ENCODE measurements at regions not wholly inside any gene's neighbourhood (a gene's known extent, or its start where the extent isn't known, plus 50 kb on each side); places are given as distances from the start of the nearest gene placed in this dataset.
"Not testable (repeated sequence)": the region's sequence is repeated elsewhere in the genome, so short reads cannot be mapped to it uniquely, and the experiment has no call there.

- Histone ChIP-seq H3K36me3 (ENCODE audit: control insufficient read depth in 2 of 2, insufficient read depth in 2 of 2, low read length in 2 of 2) (no peaks in the 10 kb centered on the region), H3K4me3 (ENCODE audit: low read length in 2 of 2) (no peak overlapping the region)
Measured at GRCh38 chr10:20659225-20659624, 237.9 kb downstream of the NEBL start.

GRCh38 chr10:20658158-20658557 is 239.0 kb downstream of the NEBL start:
- Histone ChIP-seq H3K36me3 (ENCODE audit: control insufficient read depth in 2 of 2, insufficient read depth in 2 of 2, low read length in 2 of 2) (no peaks in the 10 kb centered on the region), H3K4me1 (ENCODE audit: control insufficient read depth, insufficient read depth, low read length) (no peaks in the 10 kb centered on the region), H3K27me3 (ENCODE audit: control insufficient read depth in 1 of 2, insufficient read depth in 2 of 2, low read length in 2 of 2) (no peaks in the 10 kb centered on the region), H3K9me3 (ENCODE audit: control insufficient read depth in 2 of 2, low read length in 2 of 2) (no peaks in the 10 kb centered on the region), H3K9ac (ENCODE audit: low read length in 2 of 2) (no peak overlapping the region), H3K4me3 (ENCODE audit: low read length in 2 of 2) (no peak overlapping the region), H3K27ac (ENCODE audit: low read length) (no peak overlapping the region)

More at GRCh38 chr10:20659225-20659624, 237.9 kb downstream of the NEBL start:
- Histone ChIP-seq H3K9ac (ENCODE audit: low read length in 2 of 2) (no peak overlapping the region), H3K27ac (ENCODE audit: low read length) (no peak overlapping the region), H3K27me3 (ENCODE audit: control insufficient read depth in 1 of 2, insufficient read depth in 2 of 2, low read length in 2 of 2) (no peaks in the 10 kb centered on the region), H3K4me1 (ENCODE audit: control insufficient read depth, insufficient read depth, low read length) (no peaks in the 10 kb centered on the region), H3K9me3 (ENCODE audit: control insufficient read depth in 2 of 2, low read length in 2 of 2) (no peaks in the 10 kb centered on the region)

- Histone ChIP-seq H3K9ac (ENCODE audit: low read length in 2 of 2) (no peak overlapping the region), H3K27ac (ENCODE audit: low read length) (no peak overlapping the region), H3K4me3 (ENCODE audit: low read length in 2 of 2) (no peak overlapping the region), H3K4me1 (ENCODE audit: control insufficient read depth, insufficient read depth, low read length) (no peaks in the 10 kb centered on the region), H3K27me3 (ENCODE audit: control insufficient read depth in 1 of 2, insufficient read depth in 2 of 2, low read length in 2 of 2) (no peaks in the 10 kb centered on the region), H3K9me3 (ENCODE audit: control insufficient read depth in 2 of 2, low read length in 2 of 2) (no peaks in the 10 kb centered on the region), H3K36me3 (ENCODE audit: control insufficient read depth in 2 of 2, insufficient read depth in 2 of 2, low read length in 2 of 2) (no peaks in the 10 kb centered on the region)
Measured at GRCh38 chr10:20656886-20657285, 240.2 kb downstream of the NEBL start.

- H3K27ac ChIP-seq (ENCODE audit: low read length); H3K9ac ChIP-seq (ENCODE audit: low read length in 2 of 2); H3K9me3 ChIP-seq (ENCODE audit: control insufficient read depth in 2 of 2, low read length in 2 of 2); H3K4me3 ChIP-seq (ENCODE audit: low read length in 2 of 2); H3K27me3 ChIP-seq (ENCODE audit: control insufficient read depth in 1 of 2, insufficient read depth in 2 of 2, low read length in 2 of 2); H3K4me1 ChIP-seq (ENCODE audit: control insufficient read depth, insufficient read depth, low read length); H3K36me3 ChIP-seq (ENCODE audit: control insufficient read depth in 2 of 2, insufficient read depth in 2 of 2, low read length in 2 of 2): not testable (repeated sequence)
Measured at GRCh38 chr10:20652424-20652823, 244.7 kb downstream of the NEBL start.

- Histone ChIP-seq H3K27me3 (ENCODE audit: control insufficient read depth in 1 of 2, insufficient read depth in 2 of 2, low read length in 2 of 2) (no peaks in the 10 kb centered on the region), H3K36me3 (ENCODE audit: control insufficient read depth in 2 of 2, insufficient read depth in 2 of 2, low read length in 2 of 2) (no peaks in the 10 kb centered on the region), H3K4me1 (ENCODE audit: control insufficient read depth, insufficient read depth, low read length) (no peaks in the 10 kb centered on the region), H3K9me3 (ENCODE audit: control insufficient read depth in 2 of 2, low read length in 2 of 2) (no peaks in the 10 kb centered on the region), H3K9ac (ENCODE audit: low read length in 2 of 2) (no peak overlapping the region), H3K4me3 (ENCODE audit: low read length in 2 of 2) (no peak overlapping the region), H3K27ac (ENCODE audit: low read length) (no peak overlapping the region)
Measured at GRCh38 chr10:20648263-20648874, 248.7 kb downstream of the NEBL start.

DNA sequence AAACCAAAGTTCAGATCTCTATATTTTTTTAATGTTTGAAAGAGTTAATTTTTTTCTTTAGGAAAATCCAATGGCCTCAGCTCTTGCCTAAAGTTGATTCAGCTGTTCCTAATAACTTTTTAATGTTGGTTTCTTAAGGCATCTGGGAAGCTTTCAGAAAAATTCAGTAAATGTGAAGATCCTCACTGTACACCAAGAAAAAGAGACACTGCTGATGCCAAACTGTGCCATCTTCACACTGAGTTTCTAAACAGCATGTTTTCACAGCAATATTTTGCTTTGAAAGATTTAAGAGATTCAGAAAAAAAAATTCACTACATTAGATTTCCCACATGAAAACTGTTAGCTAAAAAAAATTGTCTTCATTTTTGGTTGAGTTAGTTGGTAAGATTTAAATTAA is 249.4 kb downstream of the NEBL start:
- Histone ChIP-seq H3K9ac (ENCODE audit: low read length in 2 of 2) (no peak overlapping the region), H3K27me3 (ENCODE audit: control insufficient read depth in 1 of 2, insufficient read depth in 2 of 2, low read length in 2 of 2) (no peaks in the 10 kb centered on the region), H3K4me1 (ENCODE audit: control insufficient read depth, insufficient read depth, low read length) (no peaks in the 10 kb centered on the region), H3K4me3 (ENCODE audit: low read length in 2 of 2) (no peak overlapping the region), H3K9me3 (ENCODE audit: control insufficient read depth in 2 of 2, low read length in 2 of 2) (no peaks in the 10 kb centered on the region), H3K27ac (ENCODE audit: low read length) (no peak overlapping the region), H3K36me3 (ENCODE audit: control insufficient read depth in 2 of 2, insufficient read depth in 2 of 2, low read length in 2 of 2) (no peaks in the 10 kb centered on the region)

DNA sequence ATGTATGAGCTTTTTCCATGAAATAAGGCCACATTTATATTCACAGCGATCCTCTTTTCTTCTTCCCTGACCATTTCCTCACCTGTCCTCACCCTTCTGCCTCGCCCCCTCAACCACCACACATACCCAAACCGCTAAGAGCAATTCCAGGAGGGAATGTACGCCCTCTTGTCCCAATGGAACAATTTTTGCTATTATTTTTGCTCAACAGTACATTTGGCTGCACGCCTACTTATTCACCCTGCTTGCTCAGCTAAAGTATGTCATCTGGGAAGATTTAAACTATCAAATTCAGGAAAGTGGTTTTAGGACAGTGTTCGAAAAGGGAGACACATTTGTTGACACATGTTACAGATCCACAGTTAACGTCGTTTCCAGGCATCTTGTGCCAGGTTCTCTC is 252.7 kb downstream of the NEBL start:
- Histone ChIP-seq H3K9ac (ENCODE audit: low read length in 2 of 2) (no peak overlapping the region), H3K36me3 (ENCODE audit: control insufficient read depth in 2 of 2, insufficient read depth in 2 of 2, low read length in 2 of 2) (no peaks in the 10 kb centered on the region), H3K4me1 (ENCODE audit: control insufficient read depth, insufficient read depth, low read length) (no peaks in the 10 kb centered on the region), H3K9me3 (ENCODE audit: control insufficient read depth in 2 of 2, low read length in 2 of 2) (no peaks in the 10 kb centered on the region), H3K27ac (ENCODE audit: low read length) (no peak overlapping the region), H3K4me3 (ENCODE audit: low read length in 2 of 2) (no peak overlapping the region), H3K27me3 (ENCODE audit: control insufficient read depth in 1 of 2, insufficient read depth in 2 of 2, low read length in 2 of 2) (no peaks in the 10 kb centered on the region)

- Histone ChIP-seq H3K36me3 (ENCODE audit: control insufficient read depth in 2 of 2, insufficient read depth in 2 of 2, low read length in 2 of 2) (no peaks in the 10 kb centered on the region), H3K27ac (ENCODE audit: low read length) (no peak overlapping the region), H3K9me3 (ENCODE audit: control insufficient read depth in 2 of 2, low read length in 2 of 2) (no peaks in the 10 kb centered on the region)
Measured at GRCh38 chr10:20641605-20642004, 255.5 kb downstream of the NEBL start.

DNA sequence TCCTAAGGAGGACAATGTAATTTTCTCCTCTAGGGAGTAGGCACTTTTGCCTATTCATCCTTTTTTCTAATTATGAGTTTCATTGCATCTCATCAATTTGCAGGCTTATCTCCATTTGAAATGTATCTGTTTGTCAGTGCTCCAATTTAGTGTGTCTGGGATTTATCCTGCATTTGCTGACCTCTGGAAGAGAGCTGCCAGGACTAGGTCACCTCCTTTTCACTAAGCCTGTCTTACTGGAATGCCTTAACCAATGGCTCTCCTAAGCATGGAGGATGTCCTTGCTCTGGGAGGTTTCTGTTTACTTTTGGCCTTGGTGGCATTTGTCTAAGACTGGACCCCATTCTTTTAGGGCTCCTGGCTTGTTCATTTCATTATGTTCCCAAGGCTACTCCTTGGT is 261.5 kb downstream of the NEBL start:
- Histone ChIP-seq H3K36me3 (ENCODE audit: control insufficient read depth in 2 of 2, insufficient read depth in 2 of 2, low read length in 2 of 2) (no peaks in the 10 kb centered on the region), H3K9ac (ENCODE audit: low read length in 2 of 2) (no peak overlapping the region), H3K27me3 (ENCODE audit: control insufficient read depth in 1 of 2, insufficient read depth in 2 of 2, low read length in 2 of 2) (no peaks in the 10 kb centered on the region), H3K4me3 (ENCODE audit: low read length in 2 of 2) (no peak overlapping the region), H3K27ac (ENCODE audit: low read length) (no peak overlapping the region), H3K9me3 (ENCODE audit: control insufficient read depth in 2 of 2, low read length in 2 of 2) (no peaks in the 10 kb centered on the region), H3K4me1 (ENCODE audit: control insufficient read depth, insufficient read depth, low read length) (peaks cover 3% of the 10 kb centered on the region)

More at GRCh38 chr10:20641605-20642004, 255.5 kb downstream of the NEBL start:
- Histone ChIP-seq H3K9ac (ENCODE audit: low read length in 2 of 2) (no peak overlapping the region), H3K4me3 (ENCODE audit: low read length in 2 of 2) (no peak overlapping the region), H3K4me1 (ENCODE audit: control insufficient read depth, insufficient read depth, low read length) (no peaks in the 10 kb centered on the region), H3K27me3 (ENCODE audit: control insufficient read depth in 1 of 2, insufficient read depth in 2 of 2, low read length in 2 of 2) (no peaks in the 10 kb centered on the region)

- no peak overlapping the region for H3K9ac ChIP-seq (ENCODE audit: low read length in 2 of 2)
- no peaks in the 10 kb centered on the region for H3K9me3 ChIP-seq (ENCODE audit: control insufficient read depth in 2 of 2, low read length in 2 of 2)
- peaks cover 3% of the 10 kb centered on the region for H3K4me1 ChIP-seq (ENCODE audit: control insufficient read depth, insufficient read depth, low read length)
- no peaks in the 10 kb centered on the region for H3K36me3 ChIP-seq (ENCODE audit: control insufficient read depth in 2 of 2, insufficient read depth in 2 of 2, low read length in 2 of 2)
- H3K27ac ChIP-seq (ENCODE audit: low read length), result no peak overlapping the region
- H3K4me3 ChIP-seq (ENCODE audit: low read length in 2 of 2), result no peak overlapping the region
- no peaks in the 10 kb centered on the region for H3K27me3 ChIP-seq (ENCODE audit: control insufficient read depth in 1 of 2, insufficient read depth in 2 of 2, low read length in 2 of 2)
Measured at GRCh38 chr10:20634839-20635238, 262.3 kb downstream of the NEBL start.

- Histone ChIP-seq H3K4me1 (ENCODE audit: control insufficient read depth, insufficient read depth, low read length) (peaks cover 3% of the 10 kb centered on the region), H3K27ac (ENCODE audit: low read length) (no peak overlapping the region), H3K9ac (ENCODE audit: low read length in 2 of 2) (no peak overlapping the region), H3K36me3 (ENCODE audit: control insufficient read depth in 2 of 2, insufficient read depth in 2 of 2, low read length in 2 of 2) (no peaks in the 10 kb centered on the region), H3K9me3 (ENCODE audit: control insufficient read depth in 2 of 2, low read length in 2 of 2) (no peaks in the 10 kb centered on the region), H3K4me3 (ENCODE audit: low read length in 2 of 2) (no peak overlapping the region), H3K27me3 (ENCODE audit: control insufficient read depth in 1 of 2, insufficient read depth in 2 of 2, low read length in 2 of 2) (no peaks in the 10 kb centered on the region)
Measured at GRCh38 chr10:20633714-20634113, 263.4 kb downstream of the NEBL start.

Measured in stomach smooth muscle (tissue), 2 donors.